SK-N-SH (cell line): ENCODE measurements at regions not wholly inside any gene's neighbourhood (a gene's known extent, or its start where the extent isn't known, plus 50 kb on each side); places are given as distances from the start of the nearest gene placed in this dataset.

Experiments used
- CTCF ChIA-PET: fragments of 300-600, 350-600 bp; formaldehyde crosslinking; extraction: SDS; loops from one replicate; lab custom pipeline; 2021; lab: Yijun Ruan, JAX
- POLR2A ChIA-PET: fragments of 350-600 bp; sonication (Branson Sonifier 250); formaldehyde crosslinking; extraction: SDS; loops from one replicate; lab custom pipeline; 2020; ENCODE audit warnings: antibody characterized with exemption, inconsistent platforms; lab: Yijun Ruan, JAX
- DNase-seq: peaks from one replicate; pipeline ENCODE4 v3.0.0; 2012
- H2AFZ ChIP-seq: fragments of 200-600 bp; sonication (generic); 2 replicates; pipeline ENCODE4 v1.8.1; 2016; ENCODE audit warnings: antibody characterized with exemption, mild to moderate bottlenecking, low read depth
- H3F3A ChIP-seq: fragments of 200-600 bp; sonication (generic); replicated peaks from 2 replicates; pipeline ENCODE3; 2016; ENCODE audit warnings: antibody characterized with exemption, mild to moderate bottlenecking; ENCODE audit not compliant: insufficient read depth
- H3K27ac ChIP-seq, 2 experiments: fragments of 200-500 bp in 1 of 2; fragments of 200-600 bp in 1 of 2; sonication (Bioruptor generic) in 1 of 2; sonication (generic), shearing (Covaris generic) in 1 of 2; 2 replicates each; pipeline versions ENCODE4 v1.5.1 to v1.6.1; 2014 to 2016; ENCODE audit warnings: low read depth in 2 of 2, inconsistent platforms in 1 of 2, low read length in 1 of 2, mild to moderate bottlenecking in 1 of 2, mixed read lengths in 1 of 2
- H3K27me3 ChIP-seq: fragments of 200-600 bp; sonication (generic), shearing (Covaris generic); 2 replicates; pipeline ENCODE4 v1.6.1; 2016; ENCODE audit warnings: mixed run types; ENCODE audit not compliant: insufficient read depth
- H3K36me3 ChIP-seq, 2 experiments: fragments of 200-500 bp in 1 of 2; fragments of 200-600 bp in 1 of 2; sonication (Bioruptor generic) in 1 of 2; sonication (generic) in 1 of 2; replicated peaks in 1 of 2; 2 replicates each; pipeline versions ENCODE3 to v1.5.1; 2014 to 2016; ENCODE audit warnings: low read length in 1 of 2, mild to moderate bottlenecking in 1 of 2; ENCODE audit not compliant: insufficient read depth in 2 of 2, control insufficient read depth in 1 of 2
- H3K4me1 ChIP-seq, 2 experiments: fragments of 200-500 bp in 1 of 2; fragments of 200-600 bp in 1 of 2; sonication (Bioruptor generic) in 1 of 2; sonication (generic), shearing (Covaris generic) in 1 of 2; 2 replicates each; pipeline versions ENCODE4 v1.5.1 to v1.6.1; 2014 to 2016; ENCODE audit warnings: low read depth in 1 of 2, low read length in 1 of 2, mixed run types in 1 of 2; ENCODE audit not compliant: insufficient read depth in 2 of 2, control insufficient read depth in 1 of 2
- H3K4me2 ChIP-seq: fragments of 200-600 bp; sonication (generic), shearing (Covaris generic); 2 replicates; pipeline ENCODE4 v1.6.1; 2017; ENCODE audit warnings: mixed run types
- H3K4me3 ChIP-seq, 2 experiments: fragments of 200-500 bp in 1 of 2; fragments of 200-600 bp in 1 of 2; sonication (Bioruptor generic) in 1 of 2; sonication (generic), shearing (Covaris generic) in 1 of 2; 2 replicates each; pipeline versions ENCODE4 v1.5.1 to v1.8.1; 2014 to 2016; ENCODE audit warnings: low read depth in 2 of 2, inconsistent platforms in 1 of 2, low read length in 1 of 2, mild to moderate bottlenecking in 1 of 2, mixed read lengths in 1 of 2, moderate library complexity in 1 of 2
- H3K79me2 ChIP-seq: fragments of 200-600 bp; sonication (generic); 2 replicates; pipeline ENCODE4 v1.8.1; 2017; ENCODE audit warnings: mild to moderate bottlenecking; ENCODE audit not compliant: insufficient read depth
- H3K9ac ChIP-seq: fragments of 200-600 bp; sonication (generic); 2 replicates; pipeline ENCODE4 v1.6.1; 2017; ENCODE audit warnings: mixed run types
- H3K9me2 ChIP-seq: fragments of 200-600 bp; sonication (generic); 2 replicates; pipeline ENCODE4 v1.6.1; 2017; ENCODE audit warnings: mixed run types
- H3K9me3 ChIP-seq: fragments of 200-600 bp; sonication (generic); 2 replicates; pipeline ENCODE4 v1.6.1; 2017; ENCODE audit warnings: mixed run types, mild to moderate bottlenecking, moderate library complexity
- H4K20me1 ChIP-seq: fragments of 200-600 bp; sonication (generic); 2 replicates; pipeline ENCODE4 v1.6.1; 2017; ENCODE audit warnings: mild to moderate bottlenecking, mixed run types; ENCODE audit not compliant: insufficient read depth
- ELF1 ChIP-seq: IDR thresholded peaks from 2 replicates; pipeline ENCODE4 v1.4.0; 2012
- EP300 ChIP-seq, 2 experiments: IDR thresholded peaks; 2 replicates each; pipeline versions ENCODE4 v1.4.0 to v1.6.1; 2012; ENCODE audit warnings: borderline replicate concordance in 1 of 2, low read depth in 1 of 2, low read length in 1 of 2
- FOXM1 ChIP-seq: IDR thresholded peaks from 2 replicates; pipeline ENCODE4 v1.4.0; 2012; ENCODE audit warnings: low read depth, mild to moderate bottlenecking
- GABPA ChIP-seq: IDR thresholded peaks from 2 replicates; pipeline ENCODE4 v1.4.0; 2012; ENCODE audit warnings: low read depth, mild to moderate bottlenecking
- GATA2 ChIP-seq: sonication (generic); formaldehyde crosslinking; IDR thresholded peaks from 2 replicates; pipeline ENCODE4 v1.5.0; 2020; ENCODE audit warnings: mild to moderate bottlenecking, missing genetic modification reagents
- JUND ChIP-seq: IDR thresholded peaks from 2 replicates; pipeline ENCODE4 v1.4.0; 2012
- MEF2A ChIP-seq: IDR thresholded peaks from 2 replicates; pipeline ENCODE4 v1.4.0; 2012; ENCODE audit warnings: low read depth, borderline replicate concordance
- PBX3 ChIP-seq: IDR thresholded peaks from 2 replicates; pipeline ENCODE4; 2012
- RCOR1 ChIP-seq: fragments of 150-350 bp; IDR thresholded peaks from 2 replicates; pipeline ENCODE4 v1.6.1; 2017; ENCODE audit warnings: antibody characterized with exemption, low read length
- RFX5 ChIP-seq: IDR thresholded peaks from 2 replicates; pipeline ENCODE4 v1.6.1; 2012; ENCODE audit warnings: mild to moderate bottlenecking, improper control_type of control experiment, low read length
- SIN3A ChIP-seq: IDR thresholded peaks from 2 replicates; pipeline ENCODE4 v1.6.1; 2012; ENCODE audit warnings: low read depth, mild to moderate bottlenecking, low read length, moderate library complexity, borderline replicate concordance
- USF1 ChIP-seq: IDR thresholded peaks from 2 replicates; pipeline ENCODE4 v1.4.0; 2012; ENCODE audit warnings: low read depth, borderline replicate concordance
- YY1 ChIP-seq: IDR thresholded peaks from 2 replicates; pipeline ENCODE4 v1.4.0; 2012; ENCODE audit warnings: low read depth, mild to moderate bottlenecking
- WGBS: methylation state at CpG from one replicate; pipeline ENCODE4 v1.1.6; 2017; ENCODE audit warnings: low lambda C conversion rate; 5-methylcytosine and 5-hydroxymethylcytosine counted together
- TF ChIP-seq, protein P1 (sequence below): fragments of 150-350 bp; IDR thresholded peaks from 2 replicates; pipeline ENCODE4 v1.6.1; 2017; ENCODE audit warnings: antibody characterized with exemption, low read length, low read depth, borderline replicate concordance
- TF ChIP-seq, protein P2 (sequence below): fragments of 200-600 bp; sonication (generic); IDR thresholded peaks from 2 replicates; pipeline ENCODE4 v1.6.1; 2017; ENCODE audit warnings: antibody characterized with exemption, mild to moderate bottlenecking, moderate library complexity

DNA sequence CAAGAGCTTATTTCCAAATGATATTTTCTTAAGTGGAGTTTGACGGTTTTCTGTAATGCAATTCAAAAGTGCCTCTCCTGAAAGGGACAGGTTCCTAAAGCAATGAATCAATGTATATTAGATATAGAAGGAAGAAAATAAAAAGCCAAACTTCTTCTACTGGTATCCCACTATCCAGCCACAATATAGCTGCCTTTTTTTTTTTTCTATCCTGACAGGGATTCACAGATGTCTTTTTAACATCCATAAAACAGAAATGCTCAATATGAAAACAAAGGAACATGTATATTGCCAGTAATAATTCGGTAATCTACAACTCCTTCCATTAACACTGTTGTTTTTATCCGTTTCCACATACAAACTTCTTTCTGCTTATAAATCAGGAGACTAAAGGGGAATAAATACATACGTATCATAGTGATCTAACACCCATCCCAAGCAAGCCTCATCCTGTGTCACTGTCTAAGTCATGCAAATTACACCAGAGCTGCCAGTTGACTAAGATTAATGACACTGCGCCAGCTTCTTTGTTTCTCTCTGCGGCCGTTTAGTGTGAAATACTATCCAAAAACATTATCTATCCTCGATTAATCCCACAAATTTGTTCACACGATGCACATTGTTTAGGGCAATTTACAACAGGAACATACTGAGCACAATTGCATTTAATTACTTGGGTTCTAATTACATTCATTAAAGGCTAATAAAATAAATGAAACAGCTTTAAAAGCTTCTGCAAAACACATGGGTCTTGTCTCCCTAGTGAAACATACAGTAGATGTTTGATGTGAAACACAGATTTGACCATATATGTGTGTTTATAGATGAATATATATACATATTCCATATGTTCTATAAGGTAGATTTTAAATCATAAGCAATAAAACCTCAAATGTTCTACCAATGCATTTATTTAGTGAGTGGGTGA is 51.9 kb upstream of the CDIN1 start:
- H3K9me2 ChIP-seq: no peaks in the 10 kb centered on the region
- H3K4me3 ChIP-seq: no peak overlapping the region
- peaks cover 0 to 8% of the 10 kb centered on the region in 2 experiments; a peak in 2 of 4 replicates for H3K4me1 ChIP-seq
- no peak overlapping the region for H2AFZ ChIP-seq
- H3K36me3 ChIP-seq: no peaks in the 10 kb centered on the region
- H3K27ac ChIP-seq: no peak overlapping the region
- DNase-seq: peak; percentile 41
- ChIA-PET CTCF (interaction anchor here (0.7 to 1.8 kb wide), 7 partner anchors 9 to 1239 kb away, joined by 3 to 7 read pairs (median 4); no protein-coding TSS in a partner anchor), POLR2A (interaction anchor here (1.2 kb wide), 2 partner anchors 14 to 52 kb away, joined by 3 read pairs; partner anchors contain the start of gene CDIN1)
- H3F3A ChIP-seq: no peaks in the 10 kb centered on the region
- TF ChIP-seq, protein P1, sequence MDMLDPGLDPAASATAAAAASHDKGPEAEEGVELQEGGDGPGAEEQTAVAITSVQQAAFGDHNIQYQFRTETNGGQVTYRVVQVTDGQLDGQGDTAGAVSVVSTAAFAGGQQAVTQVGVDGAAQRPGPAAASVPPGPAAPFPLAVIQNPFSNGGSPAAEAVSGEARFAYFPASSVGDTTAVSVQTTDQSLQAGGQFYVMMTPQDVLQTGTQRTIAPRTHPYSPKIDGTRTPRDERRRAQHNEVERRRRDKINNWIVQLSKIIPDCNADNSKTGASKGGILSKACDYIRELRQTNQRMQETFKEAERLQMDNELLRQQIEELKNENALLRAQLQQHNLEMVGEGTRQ: no peak
- peak in 1 of 2 experiments; percentile 59; a peak in 1 of 4 replicates for TF ChIP-seq EP300 (IDR thresholded peaks at IDR 0.05; ENCODE audit: borderline replicate concordance in 1 of 2, low read depth in 1 of 2, low read length in 1 of 2)
- peak; percentile 66; the same call in 1 of the 2 replicates for TF ChIP-seq GATA2 (CRISPR knock-in tag)
- TF ChIP-seq SIN3A: no peak
- TF ChIP-seq PBX3: 0 out of 2 replicates have a peak, but pooled peaks have one; percentile 34
- TF ChIP-seq RCOR1: peak; percentile 62
- no peak for TF ChIP-seq ELF1
- TF ChIP-seq, protein P2, sequence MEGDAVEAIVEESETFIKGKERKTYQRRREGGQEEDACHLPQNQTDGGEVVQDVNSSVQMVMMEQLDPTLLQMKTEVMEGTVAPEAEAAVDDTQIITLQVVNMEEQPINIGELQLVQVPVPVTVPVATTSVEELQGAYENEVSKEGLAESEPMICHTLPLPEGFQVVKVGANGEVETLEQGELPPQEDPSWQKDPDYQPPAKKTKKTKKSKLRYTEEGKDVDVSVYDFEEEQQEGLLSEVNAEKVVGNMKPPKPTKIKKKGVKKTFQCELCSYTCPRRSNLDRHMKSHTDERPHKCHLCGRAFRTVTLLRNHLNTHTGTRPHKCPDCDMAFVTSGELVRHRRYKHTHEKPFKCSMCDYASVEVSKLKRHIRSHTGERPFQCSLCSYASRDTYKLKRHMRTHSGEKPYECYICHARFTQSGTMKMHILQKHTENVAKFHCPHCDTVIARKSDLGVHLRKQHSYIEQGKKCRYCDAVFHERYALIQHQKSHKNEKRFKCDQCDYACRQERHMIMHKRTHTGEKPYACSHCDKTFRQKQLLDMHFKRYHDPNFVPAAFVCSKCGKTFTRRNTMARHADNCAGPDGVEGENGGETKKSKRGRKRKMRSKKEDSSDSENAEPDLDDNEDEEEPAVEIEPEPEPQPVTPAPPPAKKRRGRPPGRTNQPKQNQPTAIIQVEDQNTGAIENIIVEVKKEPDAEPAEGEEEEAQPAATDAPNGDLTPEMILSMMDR: no peak
- no peak overlapping the region for H3K4me2 ChIP-seq
- 50% methylated on average over 9 of the region's 9 CpGs for WGBS
- H4K20me1 ChIP-seq: no peaks in the 10 kb centered on the region
- H3K9ac ChIP-seq: no peak overlapping the region
- no peaks in the 10 kb centered on the region for H3K9me3 ChIP-seq
- no peaks in the 10 kb centered on the region for H3K27me3 ChIP-seq
- H3K79me2 ChIP-seq: no peaks in the 10 kb centered on the region

GRCh38 chr15:36529296-36530011 is 50.0 kb upstream of the CDIN1 start:
- no peaks in the 10 kb centered on the region for H3K79me2 ChIP-seq
- no peaks in the 10 kb centered on the region for H3K36me3 ChIP-seq
- POLR2A ChIA-PET: no interaction called here
- H3K4me1 ChIP-seq: peaks cover 0 to 8% of the 10 kb centered on the region in 2 experiments; a peak in 2 of 4 replicates
- CTCF ChIA-PET: interaction anchor here (1.4 kb wide), 1 partner anchor 1241 kb away, joined by 3 read pairs; no protein-coding TSS in a partner anchor
- H3K27me3 ChIP-seq: no peaks in the 10 kb centered on the region
- H3K4me3 ChIP-seq: no peak overlapping the region
- H3F3A ChIP-seq: no peaks in the 10 kb centered on the region
- no peak overlapping the region for H3K4me2 ChIP-seq
- H2AFZ ChIP-seq: no peak overlapping the region
- no peak overlapping the region for H3K27ac ChIP-seq
- no peaks in the 10 kb centered on the region for H3K9me3 ChIP-seq
- H3K9me2 ChIP-seq: no peaks in the 10 kb centered on the region
- H3K9ac ChIP-seq: no peak overlapping the region
- WGBS: 92% methylated on average over 7 of the region's 7 CpGs
- DNase-seq: no peak
- no peaks in the 10 kb centered on the region for H4K20me1 ChIP-seq
- TF ChIP-seq MEF2A: no peak
- TF ChIP-seq RFX5: no peak
- TF ChIP-seq YY1: no peak
- no peak for TF ChIP-seq FOXM1
- no peak for TF ChIP-seq JUND
- TF ChIP-seq, protein P1: no peak
- no peak for TF ChIP-seq RCOR1
- no peak for TF ChIP-seq GABPA
- TF ChIP-seq USF1: no peak
